A673 (cell line): ENCODE measurements at regions not wholly inside any gene's neighbourhood (a gene's known extent, or its start where the extent isn't known, plus 50 kb on each side); places are given as distances from the start of the nearest gene placed in this dataset.

Source experiments
- CTCF ChIP-seq: fragments of 300-800, 200-600 bp; sonication (generic); conservative IDR thresholded peaks from 2 replicates; pipeline ENCODE4 v1.5.1; 2017; ENCODE audit warnings: low read depth, mild to moderate bottlenecking, antibody characterized with exemption, low read length, moderate library complexity, mixed read lengths
- EZH2 ChIP-seq: fragments of 200-600 bp; sonication (generic); IDR thresholded peaks from 2 replicates; pipeline ENCODE4 v1.6.1; 2017; ENCODE audit warnings: borderline replicate concordance, low read depth, mild to moderate bottlenecking, mixed read lengths, antibody characterized with exemption, low read length; ENCODE audit not compliant: poor library complexity, severe bottlenecking

- TF ChIP-seq CTCF (no peak), EZH2 (no peak)
These were observed 57.2 kb upstream of the DLK1 start for GRCh38 chr14:100669468-100669867.
